HepG2 (cell line): ENCODE measurements at regions not wholly inside any gene's neighbourhood (a gene's known extent, or its start where the extent isn't known, plus 50 kb on each side); places are given as distances from the start of the nearest gene placed in this dataset.

Source experiments
- HDAC1 ChIP-seq: sonication (generic); formaldehyde crosslinking; IDR thresholded peaks from 2 replicates; pipeline ENCODE4 v1.5.1; 2020; ENCODE audit warnings: mild to moderate bottlenecking, missing genetic modification reagents
- HMG20A ChIP-seq: IDR thresholded peaks from 2 replicates; pipeline ENCODE4 v1.6.1; 2016; ENCODE audit warnings: borderline replicate concordance
- HMG20B ChIP-seq: conservative IDR thresholded peaks from 2 replicates; pipeline ENCODE4 v1.6.1; 2016; ENCODE audit warnings: missing genetic modification reagents, missing compliant biosample characterization
- ONECUT2 ChIP-seq: sonication (generic); formaldehyde crosslinking; IDR thresholded peaks from 2 replicates; pipeline ENCODE4 v1.4.0; 2020; ENCODE audit warnings: missing genetic modification reagents
- SCMH1 ChIP-seq: sonication (generic); formaldehyde crosslinking; IDR thresholded peaks from 2 replicates; pipeline ENCODE4 v1.9.0; 2021; ENCODE audit warnings: missing genetic modification reagents, mild to moderate bottlenecking, borderline replicate concordance
- ZNF766 ChIP-seq: sonication (generic); formaldehyde crosslinking; IDR thresholded peaks from 2 replicates; pipeline ENCODE4 v1.5.0; 2020; ENCODE audit warnings: missing genetic modification reagents, borderline replicate concordance
- TF ChIP-seq, protein P1 (sequence below): sonication (generic); formaldehyde crosslinking; IDR thresholded peaks from 2 replicates; pipeline ENCODE4 v1.5.0; 2020; ENCODE audit warnings: mild to moderate bottlenecking, missing genetic modification reagents
- TF ChIP-seq, protein P2 (sequence below): sonication (generic); formaldehyde crosslinking; IDR thresholded peaks from 2 replicates; pipeline ENCODE4 v1.4.0; 2020; ENCODE audit warnings: low read depth, mild to moderate bottlenecking, missing genetic modification reagents
- TF ChIP-seq, protein P3 (sequence below), 2 experiments: sonication (generic) in 1 of 2; formaldehyde crosslinking in 1 of 2; IDR thresholded peaks; 2 replicates each; pipeline versions ENCODE4 v1.4.0 to v1.6.1; 2018 to 2020; ENCODE audit warnings: missing genetic modification reagents in 2 of 2, borderline replicate concordance in 1 of 2, low read depth in 1 of 2, mild to moderate bottlenecking in 1 of 2, missing biosample characterization in 1 of 2

DNA sequence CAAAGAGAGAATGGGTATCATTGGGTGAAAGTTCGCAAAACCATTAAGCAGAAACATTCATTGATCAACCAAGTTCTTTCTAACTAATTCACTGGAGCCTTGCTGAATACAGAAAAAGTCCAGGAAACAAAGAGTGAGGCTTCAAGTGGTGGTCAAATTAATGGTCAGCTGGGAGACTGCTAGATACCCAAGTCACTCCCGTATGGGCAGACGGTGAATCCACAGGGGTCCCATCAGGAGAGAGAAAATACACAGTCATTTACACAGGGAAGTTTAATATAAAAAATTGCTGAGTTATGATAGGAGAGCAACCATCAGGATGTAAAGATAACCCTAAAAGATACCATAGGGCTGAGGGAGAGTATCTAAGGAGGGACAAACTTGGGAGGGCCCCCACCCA, 198.7 kb upstream of the DTNBP1 start (continued):
- TF ChIP-seq HMG20A (CRISPR knock-in tag) (no peak), SCMH1 (CRISPR knock-in tag) (no peak), HMG20B (CRISPR knock-in tag) (no peak), ONECUT2 (CRISPR knock-in tag) (no peak), HDAC1 (CRISPR knock-in tag) (no peak), ZNF766 (no peak)
- TF ChIP-seq, protein P1, sequence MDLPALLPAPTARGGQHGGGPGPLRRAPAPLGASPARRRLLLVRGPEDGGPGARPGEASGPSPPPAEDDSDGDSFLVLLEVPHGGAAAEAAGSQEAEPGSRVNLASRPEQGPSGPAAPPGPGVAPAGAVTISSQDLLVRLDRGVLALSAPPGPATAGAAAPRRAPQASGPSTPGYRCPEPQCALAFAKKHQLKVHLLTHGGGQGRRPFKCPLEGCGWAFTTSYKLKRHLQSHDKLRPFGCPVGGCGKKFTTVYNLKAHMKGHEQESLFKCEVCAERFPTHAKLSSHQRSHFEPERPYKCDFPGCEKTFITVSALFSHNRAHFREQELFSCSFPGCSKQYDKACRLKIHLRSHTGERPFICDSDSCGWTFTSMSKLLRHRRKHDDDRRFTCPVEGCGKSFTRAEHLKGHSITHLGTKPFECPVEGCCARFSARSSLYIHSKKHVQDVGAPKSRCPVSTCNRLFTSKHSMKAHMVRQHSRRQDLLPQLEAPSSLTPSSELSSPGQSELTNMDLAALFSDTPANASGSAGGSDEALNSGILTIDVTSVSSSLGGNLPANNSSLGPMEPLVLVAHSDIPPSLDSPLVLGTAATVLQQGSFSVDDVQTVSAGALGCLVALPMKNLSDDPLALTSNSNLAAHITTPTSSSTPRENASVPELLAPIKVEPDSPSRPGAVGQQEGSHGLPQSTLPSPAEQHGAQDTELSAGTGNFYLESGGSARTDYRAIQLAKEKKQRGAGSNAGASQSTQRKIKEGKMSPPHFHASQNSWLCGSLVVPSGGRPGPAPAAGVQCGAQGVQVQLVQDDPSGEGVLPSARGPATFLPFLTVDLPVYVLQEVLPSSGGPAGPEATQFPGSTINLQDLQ (CRISPR knock-in tag): no peak
- TF ChIP-seq, protein P2, sequence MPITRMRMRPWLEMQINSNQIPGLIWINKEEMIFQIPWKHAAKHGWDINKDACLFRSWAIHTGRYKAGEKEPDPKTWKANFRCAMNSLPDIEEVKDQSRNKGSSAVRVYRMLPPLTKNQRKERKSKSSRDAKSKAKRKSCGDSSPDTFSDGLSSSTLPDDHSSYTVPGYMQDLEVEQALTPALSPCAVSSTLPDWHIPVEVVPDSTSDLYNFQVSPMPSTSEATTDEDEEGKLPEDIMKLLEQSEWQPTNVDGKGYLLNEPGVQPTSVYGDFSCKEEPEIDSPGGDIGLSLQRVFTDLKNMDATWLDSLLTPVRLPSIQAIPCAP: no peak
- TF ChIP-seq, protein P3, sequence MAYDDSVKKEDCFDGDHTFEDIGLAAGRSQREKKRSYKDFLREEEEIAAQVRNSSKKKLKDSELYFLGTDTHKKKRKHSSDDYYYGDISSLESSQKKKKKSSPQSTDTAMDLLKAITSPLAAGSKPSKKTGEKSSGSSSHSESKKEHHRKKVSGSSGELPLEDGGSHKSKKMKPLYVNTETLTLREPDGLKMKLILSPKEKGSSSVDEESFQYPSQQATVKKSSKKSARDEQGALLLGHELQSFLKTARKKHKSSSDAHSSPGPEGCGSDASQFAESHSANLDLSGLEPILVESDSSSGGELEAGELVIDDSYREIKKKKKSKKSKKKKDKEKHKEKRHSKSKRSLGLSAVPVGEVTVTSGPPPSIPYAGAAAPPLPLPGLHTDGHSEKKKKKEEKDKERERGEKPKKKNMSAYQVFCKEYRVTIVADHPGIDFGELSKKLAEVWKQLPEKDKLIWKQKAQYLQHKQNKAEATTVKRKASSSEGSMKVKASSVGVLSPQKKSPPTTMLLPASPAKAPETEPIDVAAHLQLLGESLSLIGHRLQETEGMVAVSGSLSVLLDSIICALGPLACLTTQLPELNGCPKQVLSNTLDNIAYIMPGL (CRISPR knock-in tag; IDR thresholded peaks at IDR 0.05; ENCODE audit: borderline replicate concordance in 1 of 2, low read depth in 1 of 2): no peak
- TF ChIP-seq, all 625 proteins: peak for 0
